Mesothelial cell of epicardium (in vitro differentiated cells): ENCODE measurements at regions not wholly inside any gene's neighbourhood (a gene's known extent, or its start where the extent isn't known, plus 50 kb on each side); places are given as distances from the start of the nearest gene placed in this dataset.

Source experiments
- DNase-seq, 2 experiments: peaks; one replicate each; pipeline ENCODE4 v3.0.0; 2021; ENCODE audit warnings: low spot score in 2 of 2; ENCODE audit not compliant: unreplicated experiment in 2 of 2
- H3K27ac Mint-ChIP-seq: 2 replicates; pipeline ENCODE4 v1.8.0; 2021; ENCODE audit warnings: mixed read lengths
- H3K27me3 Mint-ChIP-seq: 2 replicates; pipeline ENCODE4 v1.8.0; 2021; ENCODE audit warnings: low read depth, mixed read lengths
- H3K36me3 Mint-ChIP-seq: 2 replicates; pipeline ENCODE4 v1.8.0; 2021; ENCODE audit warnings: mixed read lengths
- H3K4me1 Mint-ChIP-seq: 2 replicates; pipeline ENCODE4 v1.8.0; 2021; ENCODE audit warnings: mixed read lengths
- H3K4me3 Mint-ChIP-seq: 2 replicates; pipeline ENCODE4 v1.8.0; 2021; ENCODE audit warnings: mild to moderate bottlenecking, moderate library complexity, mixed read lengths
- H3K9me3 Mint-ChIP-seq: 2 replicates; pipeline ENCODE4 v1.8.0; 2021; ENCODE audit warnings: mixed read lengths
- TF ChIP-seq, protein P1 (sequence below): fragments of 200-600 bp; sonication (generic); IDR thresholded peaks from one replicate; pipeline ENCODE4 v1.5.0; 2021; ENCODE audit warnings: antibody characterized with exemption; ENCODE audit not compliant: unreplicated experiment

DNA sequence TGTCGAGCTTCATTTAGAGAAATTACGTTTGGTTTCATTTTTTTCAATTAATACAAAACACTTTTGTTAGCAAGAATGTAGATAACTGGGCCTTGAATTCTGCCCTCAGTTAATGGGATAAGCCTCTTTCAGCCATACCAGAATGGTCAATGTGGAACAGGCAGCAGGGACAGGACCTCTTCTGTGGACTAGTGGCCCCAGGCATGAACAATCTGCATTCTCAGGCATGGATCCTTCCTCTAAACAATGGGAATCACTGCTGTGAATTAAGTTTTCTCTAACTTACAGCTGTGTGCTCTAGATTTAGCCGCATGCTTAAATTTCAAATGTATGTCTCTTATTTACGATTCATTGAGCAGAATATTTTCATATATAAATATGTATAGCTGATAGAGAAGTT, 237.7 kb upstream of the PRKCQ start:
- H3K27me3 Mint-ChIP-seq = peaks cover 31% of the 10 kb centered on the region
- H3K4me3 Mint-ChIP-seq = no peak overlapping the region
- TF ChIP-seq, protein P1, sequence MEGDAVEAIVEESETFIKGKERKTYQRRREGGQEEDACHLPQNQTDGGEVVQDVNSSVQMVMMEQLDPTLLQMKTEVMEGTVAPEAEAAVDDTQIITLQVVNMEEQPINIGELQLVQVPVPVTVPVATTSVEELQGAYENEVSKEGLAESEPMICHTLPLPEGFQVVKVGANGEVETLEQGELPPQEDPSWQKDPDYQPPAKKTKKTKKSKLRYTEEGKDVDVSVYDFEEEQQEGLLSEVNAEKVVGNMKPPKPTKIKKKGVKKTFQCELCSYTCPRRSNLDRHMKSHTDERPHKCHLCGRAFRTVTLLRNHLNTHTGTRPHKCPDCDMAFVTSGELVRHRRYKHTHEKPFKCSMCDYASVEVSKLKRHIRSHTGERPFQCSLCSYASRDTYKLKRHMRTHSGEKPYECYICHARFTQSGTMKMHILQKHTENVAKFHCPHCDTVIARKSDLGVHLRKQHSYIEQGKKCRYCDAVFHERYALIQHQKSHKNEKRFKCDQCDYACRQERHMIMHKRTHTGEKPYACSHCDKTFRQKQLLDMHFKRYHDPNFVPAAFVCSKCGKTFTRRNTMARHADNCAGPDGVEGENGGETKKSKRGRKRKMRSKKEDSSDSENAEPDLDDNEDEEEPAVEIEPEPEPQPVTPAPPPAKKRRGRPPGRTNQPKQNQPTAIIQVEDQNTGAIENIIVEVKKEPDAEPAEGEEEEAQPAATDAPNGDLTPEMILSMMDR = no peak
- H3K4me1 Mint-ChIP-seq = no peaks in the 10 kb centered on the region
- DNase-seq = no peak
- no peaks in the 10 kb centered on the region for H3K9me3 Mint-ChIP-seq
- H3K36me3 Mint-ChIP-seq = no peaks in the 10 kb centered on the region
- no peak overlapping the region for H3K27ac Mint-ChIP-seq

DNA sequence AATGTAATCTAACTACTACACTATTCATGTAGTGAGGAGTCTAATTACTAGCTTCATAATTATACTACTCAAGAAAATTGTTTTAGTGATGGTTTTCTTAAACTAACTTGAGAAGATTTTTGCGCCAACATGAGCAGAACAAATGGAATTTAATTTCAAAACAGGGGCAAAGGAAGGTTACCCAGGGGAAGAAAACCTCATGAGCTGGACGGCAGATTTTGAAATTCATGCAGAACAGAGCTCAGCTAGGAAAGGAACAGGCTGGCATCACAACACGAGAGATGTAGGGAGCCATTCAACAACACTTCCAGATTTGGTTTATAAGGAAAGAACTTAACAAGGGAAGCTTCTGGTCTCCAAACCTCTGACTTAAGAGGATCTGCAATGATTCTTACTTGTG, 235.3 kb upstream of the PRKCQ start:
- Mint-ChIP-seq H3K27me3 (peaks cover 36% of the 10 kb centered on the region), H3K4me3 (no peak overlapping the region), H3K9me3 (peaks cover 7% of the 10 kb centered on the region), H3K27ac (no peak overlapping the region), H3K36me3 (no peaks in the 10 kb centered on the region), H3K4me1 (no peaks in the 10 kb centered on the region)
- TF ChIP-seq, protein P1 = no peak
- DNase-seq = no peak

DNA sequence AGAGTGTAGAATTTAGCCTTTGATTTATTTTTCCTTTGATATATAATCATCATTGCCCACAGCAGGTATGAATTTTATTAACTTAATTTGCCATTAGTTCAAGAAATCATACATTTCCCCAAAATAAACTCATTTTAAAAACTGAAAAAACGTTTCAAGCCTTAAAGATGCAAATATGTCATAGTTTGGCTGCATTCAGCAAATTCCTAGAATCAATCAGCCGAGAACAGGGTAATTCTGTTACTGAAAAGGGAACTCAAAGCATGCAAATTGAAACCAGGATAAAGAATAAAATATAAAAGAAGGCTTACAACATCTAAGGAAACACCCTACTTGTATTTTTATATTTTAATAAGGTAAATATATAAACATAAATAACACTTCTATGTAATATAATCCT, 233.8 kb upstream of the PRKCQ start:
- no peak overlapping the region for H3K27ac Mint-ChIP-seq
- peaks cover 25% of the 10 kb centered on the region for H3K27me3 Mint-ChIP-seq
- DNase-seq = no peak
- H3K9me3 Mint-ChIP-seq = peaks cover 12% of the 10 kb centered on the region
- TF ChIP-seq, protein P1 = no peak
- H3K36me3 Mint-ChIP-seq = no peaks in the 10 kb centered on the region
- no peaks in the 10 kb centered on the region for H3K4me1 Mint-ChIP-seq
- no peak overlapping the region for H3K4me3 Mint-ChIP-seq

DNA sequence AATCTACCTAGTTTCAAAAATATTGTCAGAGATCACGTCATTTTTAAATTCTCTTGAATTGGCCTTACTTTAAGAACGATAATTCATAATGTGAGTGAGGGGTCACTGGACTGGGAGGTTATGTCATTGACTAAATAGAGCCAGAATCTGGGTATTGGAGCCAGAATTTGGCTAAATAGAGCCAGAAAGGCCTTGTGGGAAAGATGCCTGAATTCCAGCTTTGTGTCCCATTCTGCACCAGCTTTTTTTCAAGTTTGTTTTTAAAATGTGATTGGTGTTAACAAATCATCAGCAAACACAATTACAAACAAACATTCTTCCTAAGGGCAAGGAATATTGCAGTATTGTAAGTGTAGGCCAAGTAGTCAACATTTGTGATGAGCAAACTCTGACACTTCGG, 233.2 kb upstream of the PRKCQ start:
- TF ChIP-seq, protein P1 = no peak
- no peak overlapping the region for H3K4me3 Mint-ChIP-seq
- H3K9me3 Mint-ChIP-seq = peaks cover 15% of the 10 kb centered on the region
- peaks cover 21% of the 10 kb centered on the region for H3K27me3 Mint-ChIP-seq
- H3K27ac Mint-ChIP-seq = no peak overlapping the region
- H3K36me3 Mint-ChIP-seq = no peaks in the 10 kb centered on the region
- no peaks in the 10 kb centered on the region for H3K4me1 Mint-ChIP-seq
- DNase-seq = no peak

DNA sequence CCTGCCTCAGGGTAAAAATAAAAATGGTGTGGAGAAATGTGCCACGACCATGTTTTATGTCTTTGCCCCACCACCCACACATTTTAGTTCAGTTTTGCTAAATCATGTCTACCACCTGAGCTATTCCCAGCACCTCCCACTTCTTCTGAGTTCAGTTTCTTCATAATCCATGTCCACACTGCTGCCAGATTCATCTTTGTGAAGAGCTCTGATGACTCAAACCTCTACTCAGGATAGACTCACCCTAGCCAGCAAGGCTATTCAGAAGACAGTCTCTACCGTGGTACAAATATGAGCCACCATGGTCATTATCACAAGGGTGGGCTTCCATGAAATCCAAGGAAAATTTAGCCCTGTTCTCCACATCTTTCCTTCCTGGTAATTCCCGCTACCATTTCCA, 231.1 kb upstream of the PRKCQ start:
- DNase-seq = no peak
- H3K4me3 Mint-ChIP-seq = no peak overlapping the region
- peaks cover 18% of the 10 kb centered on the region for H3K9me3 Mint-ChIP-seq
- H3K27me3 Mint-ChIP-seq = peaks cover 17% of the 10 kb centered on the region
- no peak overlapping the region for H3K27ac Mint-ChIP-seq
- TF ChIP-seq, protein P1 = no peak
- H3K4me1 Mint-ChIP-seq = no peaks in the 10 kb centered on the region
- no peaks in the 10 kb centered on the region for H3K36me3 Mint-ChIP-seq

DNA sequence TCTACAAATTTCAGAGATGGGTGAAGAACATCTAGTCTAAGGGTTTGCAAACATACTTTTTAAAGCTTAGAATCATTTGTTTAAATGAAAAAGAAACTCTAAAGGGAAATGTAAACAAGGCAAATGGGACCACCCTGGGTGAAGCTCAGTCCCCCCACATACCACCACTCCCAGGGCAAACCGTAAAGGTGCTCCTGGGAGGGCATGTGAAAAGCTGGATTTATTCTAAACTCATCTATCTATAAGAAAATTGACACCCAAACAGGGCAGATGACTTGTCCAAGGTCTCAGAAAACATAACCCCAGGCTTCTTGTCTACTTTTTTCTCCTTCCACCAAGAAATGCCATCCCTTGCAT, 223.3 kb upstream of the PRKCQ start:
- DNase-seq = no peak
- TF ChIP-seq, protein P1 = no peak
- no peak overlapping the region for H3K4me3 Mint-ChIP-seq
- no peak overlapping the region for H3K27ac Mint-ChIP-seq
- no peaks in the 10 kb centered on the region for H3K36me3 Mint-ChIP-seq
- H3K4me1 Mint-ChIP-seq = no peaks in the 10 kb centered on the region
- peaks cover 14% of the 10 kb centered on the region for H3K27me3 Mint-ChIP-seq
- H3K9me3 Mint-ChIP-seq = peaks cover 4% of the 10 kb centered on the region
